ENCODE measurements at regions not wholly inside any gene's neighbourhood (a gene's known extent, or its start where the extent isn't known, plus 50 kb on each side); places are given as distances from the start of the nearest gene placed in this dataset.

DNA sequence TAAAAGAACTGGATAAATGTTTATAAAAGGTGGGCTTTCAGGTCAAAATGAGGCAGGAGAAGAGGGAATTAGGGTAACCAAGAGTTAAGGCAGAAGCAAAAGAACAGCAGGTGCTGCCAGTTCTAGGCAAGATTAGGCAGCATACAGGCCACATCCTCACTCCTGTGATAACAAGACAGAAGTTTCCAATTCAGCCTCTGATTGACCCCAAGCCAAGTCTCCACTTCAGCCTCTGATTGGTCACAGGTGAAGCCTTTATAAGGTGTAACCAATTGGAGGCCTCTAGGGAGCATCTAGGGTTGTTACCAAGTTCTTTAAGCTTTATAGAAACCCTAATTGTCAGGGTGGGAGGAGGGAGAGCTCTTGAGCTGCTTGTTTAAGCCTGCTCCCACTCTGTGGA, 160.8 kb downstream of the MATN1 start:
- TF ChIP-seq CTCF (optimal IDR thresholded peaks at IDR 0.05 in 1 of 3, IDR thresholded peaks at IDR 0.05 in 1 of 3, conservative IDR thresholded peaks at IDR 0.05 in 1 of 3; ENCODE audit: extremely low read depth in 1 of 3, insufficient read depth in 2 of 3, low read length in 3 of 3) (no peak), EZH2 (IDR thresholded peaks at IDR 0.05; ENCODE audit: low read length) (no peak)

Measured in keratinocyte (primary cell).